HG03139 (cell line): ENCODE measurements at regions not wholly inside any gene's neighbourhood (a gene's known extent, or its start where the extent isn't known, plus 50 kb on each side); places are given as distances from the start of the nearest gene placed in this dataset.
"Not testable (repeated sequence)": the region's sequence is repeated elsewhere in the genome, so short reads cannot be mapped to it uniquely, and the experiment has no call there.

Experiments
- ATAC-seq: cut with Tn5 transposase; IDR thresholded peaks from one replicate; pipeline ENCODE4 v1.9.1; 2021; ENCODE audit not compliant: unreplicated experiment

DNA sequence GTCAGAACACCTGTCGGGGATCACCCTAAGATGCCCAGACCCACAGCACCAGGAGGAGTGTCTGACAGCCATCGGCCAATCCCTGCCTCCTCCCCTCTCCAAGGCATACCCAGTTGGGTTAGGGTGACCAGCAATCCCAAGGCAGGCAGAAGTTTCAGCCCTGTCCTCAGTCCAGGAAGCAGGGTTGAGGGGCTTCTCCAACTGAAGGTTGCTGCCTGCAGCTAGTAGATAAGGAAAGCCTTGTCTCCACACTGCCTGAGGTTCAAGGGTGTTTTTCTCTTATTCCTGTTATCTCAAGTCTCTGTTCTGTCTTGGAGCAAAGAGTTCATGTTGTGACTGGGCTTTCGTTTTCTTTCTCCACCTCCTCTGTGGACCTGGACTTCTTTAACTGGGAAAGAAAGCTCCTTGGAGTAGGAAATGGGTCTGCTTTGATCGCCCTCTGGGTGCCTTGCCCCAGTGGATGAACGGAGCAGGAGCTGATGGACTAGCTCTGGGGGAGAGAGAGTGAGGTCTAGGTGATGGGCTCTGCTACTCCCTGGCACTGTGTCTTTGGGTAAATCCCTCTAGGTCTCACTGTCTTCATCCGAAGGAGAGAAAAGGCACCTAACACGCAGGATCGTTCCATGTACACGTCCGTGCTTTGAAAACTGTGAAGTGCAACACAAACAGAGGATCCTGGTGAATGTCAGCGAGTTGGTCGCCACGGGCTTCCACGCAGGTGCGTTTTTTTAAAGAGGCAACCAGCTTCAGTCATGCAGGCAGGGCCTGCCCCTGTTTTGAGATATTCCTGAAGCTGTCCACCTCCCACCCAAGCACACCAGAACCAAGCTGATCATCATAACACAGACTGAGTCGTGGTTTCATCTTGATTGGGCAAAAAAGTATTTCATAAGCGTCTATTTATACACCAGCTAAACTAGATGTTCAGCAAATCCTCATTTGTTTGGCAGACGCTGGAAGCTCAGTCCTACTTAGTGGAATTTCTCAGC is 52.5 kb upstream of the FOXN3 start:
- no peak for ATAC-seq

DNA sequence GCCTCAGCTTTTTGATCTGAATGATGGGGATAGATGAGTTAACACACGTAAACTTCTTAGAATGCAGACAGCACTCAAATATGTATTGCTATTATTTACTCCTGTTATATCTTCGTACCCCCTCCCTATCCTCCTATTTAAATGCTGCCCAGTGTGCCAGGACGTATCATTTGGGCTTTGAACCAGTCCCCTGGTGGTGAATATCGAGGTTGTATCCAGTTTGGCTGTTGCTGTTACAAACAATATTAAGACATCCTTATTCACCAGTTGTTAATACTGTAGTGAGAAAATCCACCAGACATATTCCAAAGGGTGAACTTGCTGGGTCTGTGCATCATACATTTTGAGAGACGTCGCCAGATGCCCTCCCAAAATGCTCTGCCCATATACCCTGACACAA is 51.5 kb upstream of the FOXN3 start:
- no peak for ATAC-seq

DNA sequence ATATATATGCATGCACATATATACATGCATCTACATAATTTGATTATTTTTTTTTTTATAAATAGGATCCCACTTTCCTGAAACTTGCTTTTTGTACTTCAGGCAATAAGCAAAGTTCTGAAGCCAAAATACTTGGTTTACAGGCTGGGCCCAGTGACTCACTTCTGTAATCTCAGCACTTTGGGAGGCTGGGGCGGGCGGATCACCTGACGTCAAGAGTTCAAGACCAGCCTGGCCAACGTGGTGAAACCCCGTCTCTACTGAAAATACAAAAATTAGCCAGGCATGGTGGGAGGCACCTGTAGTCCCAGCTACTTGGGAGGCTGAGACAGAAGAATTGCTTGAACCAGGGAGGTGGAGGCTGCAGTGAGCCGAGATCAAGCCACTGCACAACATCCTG is 51.0 kb upstream of the FOXN3 start:
- ATAC-seq, result not testable (repeated sequence)

DNA sequence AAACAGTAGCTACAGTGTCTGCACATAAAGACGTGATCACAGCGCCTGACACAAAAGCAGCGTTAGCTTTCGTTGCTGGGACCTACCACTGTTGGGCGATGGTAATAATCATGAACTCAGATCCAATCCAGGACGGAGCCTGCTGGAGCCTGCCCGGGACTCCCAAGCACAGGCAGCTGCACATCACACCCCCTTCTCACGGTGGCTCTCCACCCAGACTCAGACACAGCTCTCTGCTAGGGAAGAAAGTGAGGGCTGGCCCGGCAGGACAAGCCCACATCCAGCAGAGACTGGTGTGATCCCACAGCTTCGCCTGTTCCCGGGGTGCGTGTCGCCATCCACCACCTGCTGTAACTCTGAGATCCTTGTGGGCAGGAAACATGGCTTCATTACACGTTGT is 49.9 kb upstream of the FOXN3 start:
- ATAC-seq, result no peak
